ENCODE measurements at regions not wholly inside any gene's neighbourhood (a gene's known extent, or its start where the extent isn't known, plus 50 kb on each side); places are given as distances from the start of the nearest gene placed in this dataset.

- no peak for DNase-seq (ENCODE audit: low read depth in 4 of 4, low spot score in 3 of 4)
These were observed 84.9 kb upstream of the NEO1 start for GRCh38 chr15:72967397-72967796.

DNA sequence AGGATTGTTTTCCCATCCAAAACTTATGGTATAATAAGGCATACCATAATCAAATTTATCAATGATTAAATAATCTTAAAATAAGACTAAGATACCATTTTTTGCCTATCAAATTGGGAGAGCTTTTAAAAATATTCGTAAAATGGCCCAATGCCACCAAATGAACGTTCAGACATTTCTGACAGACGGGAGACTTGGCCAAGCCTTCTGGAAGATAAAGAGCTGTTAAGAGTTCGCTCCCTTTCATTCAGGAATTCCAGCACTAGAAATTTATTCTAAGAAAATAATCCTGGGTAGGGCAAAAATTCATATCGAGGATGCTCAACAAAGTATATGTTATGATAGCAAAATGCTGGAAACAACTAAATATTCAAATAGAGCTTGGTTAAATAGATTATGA, 85.6 kb upstream of the NEO1 start:
- DNase-seq (ENCODE audit: low read depth in 4 of 4, low spot score in 3 of 4), result no peak

DNA sequence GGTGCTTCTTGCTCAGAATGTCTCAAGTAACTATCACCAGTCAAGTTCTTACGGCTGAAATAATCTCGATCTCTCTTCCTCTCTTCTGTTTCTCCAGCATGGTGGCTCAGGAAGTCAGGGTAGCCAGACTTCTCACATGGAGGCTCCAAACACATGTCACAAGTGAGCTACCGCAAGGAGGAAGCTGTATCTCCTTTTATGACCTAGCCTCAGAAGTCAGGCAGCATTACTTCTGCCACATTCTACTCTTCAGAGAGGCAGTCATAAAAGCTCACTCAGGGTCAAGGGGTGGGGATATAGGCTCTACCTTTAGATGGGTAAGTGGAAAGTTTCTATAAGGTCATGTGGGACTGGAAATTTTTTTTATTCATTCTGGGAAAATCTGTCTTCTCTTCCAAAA, 86.6 kb upstream of the NEO1 start:
- DNase-seq (ENCODE audit: low read depth in 4 of 4, low spot score in 3 of 4), result no peak

GRCh38 chr15:72964542-72964941, 87.7 kb upstream of the NEO1 start:
- DNase-seq (ENCODE audit: low read depth in 4 of 4, low spot score in 3 of 4), result no peak

GRCh38 chr15:72964135-72964534, 88.1 kb upstream of the NEO1 start:
- DNase-seq (ENCODE audit: low read depth in 4 of 4, low spot score in 3 of 4), result no peak

DNA sequence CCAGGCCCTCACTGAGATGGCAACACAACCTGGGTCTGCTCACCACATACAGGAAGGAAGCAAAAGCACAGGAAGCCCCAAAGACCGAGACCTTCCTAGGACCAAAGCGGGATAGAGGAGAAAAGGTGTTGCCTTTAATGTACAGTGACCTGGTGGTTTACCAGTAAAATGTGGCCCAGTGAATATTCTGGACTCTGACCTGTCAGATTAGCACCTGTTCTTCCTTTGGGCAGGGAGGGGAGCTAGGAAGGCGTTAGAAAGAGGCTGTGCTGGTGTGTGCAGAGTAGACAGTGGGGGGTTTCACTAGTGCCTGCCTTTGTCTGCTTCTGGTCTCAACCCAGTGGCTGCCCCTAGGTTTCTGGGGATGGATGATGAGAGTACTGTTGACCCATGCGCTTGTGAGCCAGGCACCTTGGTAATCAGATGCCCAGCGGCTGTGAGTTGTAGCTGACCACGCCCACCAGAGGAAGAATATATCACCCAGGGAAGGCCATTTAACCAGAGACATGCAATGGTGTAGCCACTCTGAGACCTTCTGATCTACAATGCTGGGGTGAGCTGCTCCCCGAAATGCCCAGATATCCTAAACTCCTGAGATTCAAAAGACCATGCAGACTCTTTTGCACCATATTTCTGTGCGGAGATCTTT, 90.1 kb upstream of the NEO1 start:
- DNase-seq (ENCODE audit: low read depth in 4 of 4, low spot score in 3 of 4), result no peak

DNA sequence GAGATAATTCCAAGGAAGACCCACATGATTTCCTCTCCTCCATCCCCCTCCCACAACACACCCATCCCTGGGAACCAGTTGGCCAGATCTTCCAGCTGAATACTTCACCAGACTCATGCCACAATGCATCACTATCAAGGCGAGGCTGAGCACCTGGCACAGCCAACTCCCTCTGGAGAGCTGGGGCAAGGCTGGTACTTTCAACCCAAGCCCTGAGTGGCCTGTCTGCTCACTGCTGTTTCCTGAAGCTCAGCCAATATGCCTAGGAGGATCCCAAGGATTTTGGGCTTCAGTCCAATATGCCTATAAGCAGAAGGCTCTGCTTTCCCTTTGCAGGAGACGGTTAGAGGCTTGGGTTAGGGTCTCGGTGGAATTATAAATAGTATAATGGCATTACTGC, 90.9 kb upstream of the NEO1 start:
- no peak for DNase-seq (ENCODE audit: low read depth in 4 of 4, low spot score in 3 of 4)

DNA sequence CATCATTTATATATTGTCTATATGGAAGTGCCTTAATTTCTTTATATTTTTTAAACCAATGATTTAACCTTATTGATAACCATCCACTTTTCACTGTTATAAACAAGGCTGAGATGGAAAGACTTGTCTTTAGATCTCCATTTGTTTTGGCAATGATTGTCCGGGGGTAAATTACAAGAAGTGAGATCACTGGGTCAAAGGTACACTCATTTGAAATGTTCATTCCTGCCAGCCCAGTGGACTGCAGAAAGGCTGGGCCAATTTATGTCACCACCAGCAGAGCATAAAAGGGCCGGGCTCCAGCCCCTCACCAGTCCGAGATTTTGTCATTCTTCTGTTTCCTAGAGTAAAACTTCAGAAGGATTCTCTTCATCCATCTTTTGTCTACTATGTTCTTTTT, 93.6 kb upstream of the NEO1 start:
- DNase-seq (ENCODE audit: low read depth in 4 of 4, low spot score in 3 of 4), result no peak

GRCh38 chr15:72953306-72953705, 99.0 kb upstream of the NEO1 start:
- no peak for DNase-seq (ENCODE audit: low read depth in 4 of 4, low spot score in 3 of 4)

- DNase-seq (ENCODE audit: low read depth in 4 of 4, low spot score in 3 of 4), result no peak
These were observed 100.1 kb upstream of the NEO1 start for GRCh38 chr15:72952151-72952550.

- DNase-seq (ENCODE audit: low read depth in 4 of 4, low spot score in 3 of 4), result no peak
These were observed 103.6 kb upstream of the NEO1 start for GRCh38 chr15:72948662-72949061.

GRCh38 chr15:72947709-72948108, 104.6 kb upstream of the NEO1 start:
- no peak for DNase-seq (ENCODE audit: low read depth in 4 of 4, low spot score in 3 of 4)

GRCh38 chr15:72944565-72944964, 107.7 kb upstream of the NEO1 start:
- DNase-seq (ENCODE audit: low read depth in 4 of 4, low spot score in 3 of 4), result no peak

- no peak for DNase-seq (ENCODE audit: low read depth in 4 of 4, low spot score in 3 of 4)
These were observed 112.0 kb upstream of the NEO1 start for GRCh38 chr15:72940229-72940622.

DNA sequence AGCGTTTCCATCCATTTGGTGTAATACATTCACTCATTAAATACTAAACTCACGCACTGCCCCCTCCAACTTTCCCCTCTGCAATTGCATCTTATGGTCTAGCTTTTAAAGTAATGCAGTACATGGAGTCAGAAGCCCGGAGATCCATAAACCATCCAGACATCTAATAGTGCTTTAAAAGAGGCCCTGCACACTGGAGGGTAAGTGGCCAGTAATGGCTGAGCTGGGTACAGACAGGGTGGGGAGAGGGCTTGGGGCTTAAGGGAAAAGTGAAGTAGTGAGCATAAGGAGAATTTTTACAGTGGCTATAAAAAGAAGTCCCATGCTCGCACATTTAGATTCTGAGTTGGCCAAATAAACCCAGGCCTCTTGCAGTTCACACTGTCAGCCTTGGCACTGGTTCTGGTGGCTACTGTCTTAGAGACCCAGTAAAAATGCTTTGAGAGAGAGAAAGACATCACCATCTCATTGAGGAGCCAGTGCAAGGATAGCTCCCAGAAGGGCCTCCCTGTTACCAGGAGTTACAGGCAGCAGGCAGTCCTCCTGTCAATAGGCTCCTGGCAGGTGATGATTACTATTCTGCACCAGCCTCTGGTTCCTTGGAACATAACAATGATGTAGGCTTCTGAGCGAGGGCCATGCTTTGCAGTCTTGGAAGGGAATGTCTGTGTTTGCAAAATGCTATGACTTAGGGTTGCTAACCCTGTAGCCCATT, 112.6 kb upstream of the NEO1 start:
- no peak for DNase-seq (ENCODE audit: low read depth in 4 of 4, low spot score in 3 of 4)

DNA sequence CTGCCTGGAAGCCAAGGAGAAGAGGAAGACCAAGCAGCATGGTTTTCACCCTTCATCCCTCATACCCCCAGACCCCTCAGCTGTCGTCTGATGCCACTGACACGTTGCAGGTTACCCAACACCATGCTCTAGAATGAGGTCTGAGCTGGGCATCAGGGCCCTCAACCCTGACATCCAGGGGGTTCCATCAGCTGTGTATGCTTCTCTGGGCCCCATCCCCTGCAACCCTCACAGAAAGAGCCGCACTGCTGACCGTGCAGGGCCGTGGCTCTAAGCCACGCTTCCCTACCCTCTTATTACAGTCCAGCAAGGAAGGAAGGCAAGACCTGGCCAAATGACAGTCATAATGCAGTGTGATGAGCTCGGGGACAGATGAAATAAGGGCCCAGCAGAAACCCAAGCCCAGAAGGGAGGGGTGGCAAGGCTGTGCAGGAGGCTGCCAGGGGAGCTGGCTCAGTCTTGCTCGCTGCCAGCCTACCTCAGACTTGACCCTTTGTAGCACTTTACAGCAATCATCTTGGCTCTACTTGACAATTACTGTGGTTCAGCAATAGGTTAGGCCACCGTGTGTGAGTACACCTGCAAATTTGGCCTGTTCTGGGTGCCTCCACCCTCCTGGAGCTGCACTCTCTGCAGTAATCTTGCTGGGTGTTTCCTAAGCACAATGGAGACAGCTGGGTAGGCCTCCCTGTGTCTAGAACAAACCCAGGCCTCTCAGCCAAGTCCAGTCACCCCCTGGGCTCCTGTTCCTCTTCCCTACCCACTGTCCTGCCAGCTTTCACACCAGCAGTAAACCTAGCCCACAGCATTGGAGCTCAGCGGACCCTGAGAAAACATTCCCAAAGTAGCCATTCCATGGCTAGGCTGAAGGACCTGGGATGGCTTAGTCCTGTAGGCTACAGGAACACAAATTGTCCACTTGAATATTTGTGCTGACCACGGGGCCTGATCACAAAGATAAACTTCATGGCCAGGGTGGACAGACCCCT, 115.3 kb upstream of the NEO1 start:
- DNase-seq (ENCODE audit: low read depth in 4 of 4, low spot score in 3 of 4), result no peak

GRCh38 chr15:72936237-72936636, 116.0 kb upstream of the NEO1 start:
- DNase-seq (ENCODE audit: low read depth in 4 of 4, low spot score in 3 of 4), result no peak

DNA sequence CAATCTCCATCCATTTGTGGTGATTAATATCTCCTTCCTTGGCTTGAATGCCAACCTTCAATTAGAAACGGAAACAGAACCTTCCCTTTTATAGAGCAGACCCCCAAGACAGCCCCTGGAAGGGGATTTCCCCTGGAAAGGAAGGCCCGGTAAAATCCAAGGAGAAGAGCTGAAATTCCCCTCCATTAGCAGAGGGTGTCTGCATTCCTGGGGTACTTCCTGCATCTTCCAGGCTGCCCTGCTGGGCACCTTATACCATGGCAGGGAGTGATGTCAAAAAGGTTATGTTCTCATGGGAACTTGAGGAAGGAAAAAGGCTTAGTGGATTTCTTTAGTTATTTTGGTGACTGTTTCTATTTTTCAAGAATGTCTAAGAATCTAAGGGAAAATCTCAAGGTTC, 116.7 kb upstream of the NEO1 start:
- DNase-seq (ENCODE audit: low read depth in 4 of 4, low spot score in 3 of 4), result no peak

GRCh38 chr15:72934921-72935320, 117.3 kb upstream of the NEO1 start:
- DNase-seq (ENCODE audit: low read depth in 4 of 4, low spot score in 3 of 4), result no peak

GRCh38 chr15:72933976-72934375, 118.3 kb upstream of the NEO1 start:
- DNase-seq (ENCODE audit: low read depth in 4 of 4, low spot score in 3 of 4), result no peak

DNA sequence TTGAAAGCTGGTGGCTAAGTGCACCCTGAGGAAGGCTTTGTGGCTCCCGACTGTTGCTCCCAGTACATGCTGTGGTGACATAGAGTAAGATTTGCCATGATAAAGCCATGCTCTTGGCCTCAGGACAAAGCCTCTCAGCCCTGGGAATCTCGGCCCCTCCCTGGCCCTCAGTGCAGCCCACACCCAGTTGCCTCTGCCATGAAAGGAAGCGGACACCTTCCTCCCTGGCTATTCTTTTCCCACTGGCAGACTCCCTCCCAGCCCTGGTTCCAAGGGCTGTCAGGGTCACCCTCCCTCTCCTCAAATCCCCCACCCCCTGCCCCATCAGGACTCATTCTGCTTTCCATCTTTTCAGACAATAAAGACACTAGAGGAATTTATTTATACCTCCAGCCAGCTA, 119.8 kb upstream of the NEO1 start:
- no peak for DNase-seq (ENCODE audit: low read depth in 4 of 4, low spot score in 3 of 4)

GRCh38 chr15:72927451-72927850, 124.8 kb upstream of the NEO1 start:
- no peak for DNase-seq (ENCODE audit: low read depth in 4 of 4, low spot score in 3 of 4)

Measured in left renal pelvis (tissue), 4 donors.